ENCODE measurements at regions not wholly inside any gene's neighbourhood (a gene's known extent, or its start where the extent isn't known, plus 50 kb on each side); places are given as distances from the start of the nearest gene placed in this dataset.
"Not testable (repeated sequence)": the region's sequence is repeated elsewhere in the genome, so short reads cannot be mapped to it uniquely, and the experiment has no call there.

DNA sequence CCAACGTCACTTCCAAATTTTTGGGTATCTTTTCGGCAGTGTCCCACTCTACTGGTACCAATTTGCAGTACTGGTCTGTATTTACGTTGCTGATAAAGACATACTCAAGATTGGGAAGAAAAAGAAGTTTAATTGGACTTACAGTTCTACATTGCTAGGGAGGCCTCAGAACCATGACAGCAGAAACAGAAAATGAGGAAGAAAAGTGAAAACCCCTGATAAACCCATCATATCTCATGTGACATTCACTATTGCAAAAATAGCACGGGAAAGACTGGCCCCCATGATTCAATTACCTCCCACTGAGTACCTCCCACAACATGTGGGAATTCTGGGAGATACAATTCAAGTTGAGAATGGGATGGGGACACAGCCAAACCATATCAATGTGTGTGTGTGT, 364.0 kb upstream of the KCND2 start:
- DNase-seq, result no peak

DNA sequence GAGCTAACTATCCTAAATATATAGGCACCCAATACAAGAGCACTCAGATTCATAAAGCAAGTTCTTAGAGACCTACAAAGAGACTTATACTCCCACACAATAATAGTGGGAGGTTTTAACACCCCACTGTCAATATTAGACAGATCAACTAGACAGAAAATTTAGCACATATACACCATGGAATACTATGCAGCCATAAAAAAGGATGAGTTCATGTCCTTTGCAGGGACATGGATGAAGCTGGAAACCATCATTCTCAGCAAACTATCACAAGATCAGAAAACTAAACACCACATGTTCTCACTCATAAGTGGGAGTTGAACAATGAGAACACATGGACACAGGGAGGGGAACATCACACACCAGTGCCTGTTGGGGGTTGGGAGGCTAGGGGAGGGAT, 358.9 kb upstream of the KCND2 start:
- not testable (repeated sequence) for DNase-seq

DNA sequence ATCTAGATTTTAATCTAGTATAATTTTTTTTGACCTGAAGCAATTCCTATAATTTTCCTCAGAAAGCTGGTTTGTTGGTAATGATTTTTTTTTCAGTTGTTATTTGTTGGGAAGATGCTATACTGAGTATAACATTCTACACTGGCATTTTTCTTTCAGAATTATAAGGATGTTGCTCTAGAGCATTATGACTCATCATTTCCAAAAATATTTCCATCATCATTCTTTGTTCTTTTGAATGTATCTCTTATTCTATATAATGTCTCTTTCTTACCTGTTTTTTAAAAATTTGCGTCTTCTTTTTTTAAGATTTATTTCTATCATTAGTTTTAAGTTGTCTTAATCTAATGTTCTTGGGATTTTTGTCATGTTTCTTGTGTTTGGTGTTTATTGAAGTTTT, 356.5 kb upstream of the KCND2 start:
- no peak for DNase-seq

DNA sequence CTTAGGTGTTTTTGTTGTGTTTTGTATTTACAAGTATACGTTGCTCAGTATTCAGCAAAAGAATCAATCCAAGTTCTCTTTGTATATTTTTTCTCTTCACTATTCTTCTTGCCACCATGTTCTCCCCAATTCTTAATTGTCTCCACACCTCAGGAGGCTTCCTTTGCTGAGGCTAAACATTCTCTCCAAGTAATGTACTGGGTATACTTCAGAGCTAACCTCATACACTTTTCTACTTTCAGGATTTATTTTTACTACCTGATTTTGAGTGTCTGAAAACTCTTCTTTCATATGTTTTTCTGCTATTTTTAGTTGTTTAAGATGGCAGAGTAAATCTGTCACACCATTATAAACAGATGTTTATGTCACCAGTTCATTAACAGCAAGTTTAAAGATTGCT, 354.8 kb upstream of the KCND2 start:
- no peak for DNase-seq

DNA sequence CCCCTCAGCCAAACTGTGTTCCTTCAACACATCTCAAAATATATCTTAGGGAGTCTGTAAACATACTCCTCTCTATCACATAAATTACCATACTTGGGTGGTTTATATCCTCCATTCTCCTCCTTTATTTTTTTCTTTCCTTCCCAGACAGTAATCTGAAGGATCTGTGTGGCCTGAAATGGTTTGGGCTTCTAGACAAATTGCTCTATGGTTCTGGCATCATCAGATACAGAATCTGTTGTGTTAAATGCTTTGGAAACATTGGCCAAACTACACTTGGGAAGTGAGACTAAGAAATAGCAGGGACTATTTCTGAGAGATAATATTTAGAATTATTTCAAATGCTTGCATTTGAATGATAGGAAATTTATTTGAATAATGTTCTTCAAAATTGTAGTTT, 353.0 kb upstream of the KCND2 start:
- no peak for DNase-seq

DNA sequence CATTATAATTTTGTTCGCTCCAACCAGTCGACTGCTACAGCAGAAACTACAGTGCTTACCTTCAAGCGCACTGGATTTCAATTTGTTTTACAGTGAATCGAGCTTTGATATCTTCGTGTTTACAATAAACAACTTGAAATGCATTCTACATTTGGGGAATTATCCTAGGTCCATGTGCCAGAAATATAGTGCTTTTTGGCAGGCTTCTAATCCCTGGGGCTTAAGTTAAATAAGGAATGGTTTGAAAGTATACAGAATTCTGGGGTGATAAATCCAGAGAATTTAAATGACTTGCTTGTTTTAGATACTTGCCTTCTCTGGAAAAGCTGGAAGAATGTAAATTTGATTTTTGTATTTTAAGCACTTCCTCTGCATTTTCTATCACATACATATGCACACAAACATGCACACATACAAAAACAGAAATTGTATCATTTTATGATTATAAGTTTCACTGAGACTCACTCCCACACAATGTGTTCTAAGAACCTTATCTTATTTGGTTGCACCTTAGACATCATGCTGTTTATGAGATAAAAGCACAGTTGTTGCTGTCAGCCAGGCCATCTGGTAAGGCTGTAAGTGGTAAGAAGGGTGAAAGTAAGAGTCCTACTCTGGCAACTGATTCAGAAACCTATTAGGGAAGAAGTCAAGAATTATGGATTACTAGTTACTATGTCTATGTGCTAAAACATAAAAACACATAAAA, 347.2 kb upstream of the KCND2 start:
- DNase-seq, result no peak

DNA sequence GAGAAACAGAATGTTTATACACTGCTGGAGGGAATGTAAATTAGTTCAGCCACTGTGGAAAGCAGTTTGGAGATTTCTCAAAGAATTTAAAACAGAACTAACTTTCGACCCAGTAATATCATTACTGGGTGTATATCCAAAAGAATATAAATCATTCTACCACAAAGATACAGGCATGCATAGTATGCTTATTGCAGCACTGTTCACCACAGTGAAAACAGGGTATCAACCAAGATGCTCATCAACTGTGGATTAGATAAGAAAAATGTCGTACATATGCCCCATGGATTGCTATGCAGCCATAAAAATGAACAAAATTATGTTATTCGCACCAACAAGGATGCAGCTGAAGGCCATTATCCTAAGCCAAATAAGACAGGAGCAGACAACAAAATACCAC, 343.1 kb upstream of the KCND2 start:
- no peak for DNase-seq

DNA sequence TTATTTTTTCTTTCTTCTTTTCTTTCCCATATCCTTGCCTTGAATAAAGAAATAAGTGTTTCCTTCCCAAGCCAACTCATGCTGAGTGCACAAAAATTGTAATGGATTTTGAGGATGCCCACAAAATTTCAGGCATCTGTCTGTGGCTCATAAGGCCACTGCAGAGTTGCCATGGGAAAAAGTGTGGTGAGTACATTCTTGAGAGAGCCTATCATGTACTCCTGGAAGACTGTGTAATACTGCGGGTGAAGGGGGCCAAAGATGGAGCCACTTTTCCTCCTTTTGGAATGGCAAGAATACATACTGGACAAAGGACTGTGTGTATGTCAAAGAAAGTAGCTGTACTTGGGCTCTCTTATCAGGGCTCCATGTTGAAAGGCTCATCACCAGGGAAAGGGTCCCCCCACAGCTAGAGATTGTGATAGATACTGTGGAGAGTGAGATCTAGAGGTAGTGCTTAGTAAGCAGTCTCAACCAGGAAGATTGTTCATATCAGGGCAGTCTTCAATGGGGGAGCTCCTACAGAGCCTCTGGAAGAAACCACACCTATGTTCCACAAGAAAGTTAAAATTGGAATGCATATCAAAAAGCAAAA, 341.6 kb upstream of the KCND2 start:
- DNase-seq, result no peak

DNA sequence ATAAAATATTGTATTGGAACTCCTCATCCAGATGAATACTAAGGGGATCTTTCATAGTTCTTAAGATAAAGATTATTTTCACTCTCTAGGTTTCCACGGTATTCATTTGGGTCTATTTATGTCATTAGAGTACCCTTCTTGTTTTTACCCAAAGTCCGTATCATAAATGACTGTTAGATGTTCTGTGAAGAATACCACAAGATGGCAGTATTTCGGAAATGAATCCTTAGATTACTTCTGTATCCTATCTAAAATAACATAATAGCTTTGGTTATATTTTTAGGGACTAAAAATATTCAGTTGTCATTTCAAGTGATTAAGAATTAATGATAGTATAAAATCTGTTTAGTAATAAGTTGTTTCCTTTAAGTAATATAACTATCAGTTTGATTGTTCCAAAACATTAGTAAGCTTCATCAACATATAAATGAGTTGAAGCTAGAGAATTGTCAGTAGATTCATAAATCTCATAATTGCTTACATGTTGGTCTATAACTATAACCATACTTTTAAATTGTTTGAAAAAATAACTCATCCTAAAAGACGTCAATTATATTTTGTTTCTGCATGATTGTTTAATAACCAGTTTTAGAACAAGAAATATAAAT, 337.5 kb upstream of the KCND2 start:
- DNase-seq, result no peak

DNA sequence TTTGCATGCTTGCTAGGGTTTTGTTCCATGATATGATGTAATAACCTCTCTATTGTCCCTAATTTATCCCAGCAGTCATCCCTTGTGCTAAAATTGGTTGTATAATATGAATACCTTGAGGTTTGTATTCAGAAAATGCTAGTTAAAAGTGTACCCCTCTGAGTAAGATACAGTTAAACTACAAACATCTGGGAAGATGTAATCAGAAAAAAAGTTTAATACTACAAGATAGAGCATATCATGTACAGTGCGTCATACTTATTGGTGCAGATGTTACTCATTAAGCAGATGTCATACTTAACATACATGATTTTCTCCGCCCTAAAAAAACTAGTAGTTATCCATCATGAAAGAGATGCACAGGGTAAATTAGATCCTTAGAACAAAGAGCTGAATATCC, 336.1 kb upstream of the KCND2 start:
- no peak for DNase-seq

DNA sequence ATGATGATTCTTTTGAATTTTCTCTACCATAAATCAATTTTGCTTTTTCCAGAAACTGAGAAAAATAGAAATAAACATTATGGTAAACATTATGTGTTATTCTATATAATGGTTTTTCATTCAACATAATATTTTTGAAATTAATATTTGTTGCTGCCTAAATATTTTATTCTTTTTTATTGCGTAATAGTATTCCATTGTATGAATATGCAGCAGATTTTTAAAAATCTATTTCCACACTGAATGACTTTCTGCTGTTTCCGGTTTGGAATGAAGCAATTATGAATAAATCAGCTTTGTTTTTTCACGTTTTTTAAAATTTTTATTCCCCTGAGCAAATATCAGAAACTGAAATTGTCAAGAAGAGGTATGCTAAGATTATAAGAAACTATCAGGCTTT, 335.2 kb upstream of the KCND2 start:
- no peak for DNase-seq

DNA sequence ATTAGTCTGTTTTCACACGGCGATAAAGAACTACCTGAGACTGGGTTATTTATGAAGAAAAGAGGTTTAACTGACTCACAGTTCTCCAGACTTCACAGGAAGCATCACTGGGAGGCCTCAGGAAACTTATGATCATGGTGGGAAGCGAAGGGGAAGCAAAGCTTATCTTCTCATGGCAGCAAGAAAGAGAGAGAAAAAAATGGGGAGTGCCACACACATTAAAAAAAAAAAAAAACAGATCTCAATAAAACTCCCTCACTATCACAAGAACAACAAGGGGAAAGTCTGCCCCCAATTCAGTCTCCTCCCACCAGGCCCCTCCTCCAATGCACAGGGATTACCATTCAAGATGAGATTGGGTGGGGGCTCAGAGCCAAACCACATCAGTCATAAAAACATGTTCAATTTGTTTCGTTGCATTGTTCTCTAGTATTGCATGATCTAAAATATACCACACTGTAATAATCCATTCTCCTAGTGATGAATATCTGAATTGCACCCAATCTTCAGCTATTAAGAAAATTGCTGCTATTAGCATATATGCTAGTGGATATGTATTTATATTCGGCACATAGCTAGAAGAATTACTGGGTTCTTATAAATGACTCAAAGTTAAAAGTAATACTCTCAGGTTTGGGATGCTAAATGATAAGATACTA, 328.9 kb upstream of the KCND2 start:
- DNase-seq, result no peak

DNA sequence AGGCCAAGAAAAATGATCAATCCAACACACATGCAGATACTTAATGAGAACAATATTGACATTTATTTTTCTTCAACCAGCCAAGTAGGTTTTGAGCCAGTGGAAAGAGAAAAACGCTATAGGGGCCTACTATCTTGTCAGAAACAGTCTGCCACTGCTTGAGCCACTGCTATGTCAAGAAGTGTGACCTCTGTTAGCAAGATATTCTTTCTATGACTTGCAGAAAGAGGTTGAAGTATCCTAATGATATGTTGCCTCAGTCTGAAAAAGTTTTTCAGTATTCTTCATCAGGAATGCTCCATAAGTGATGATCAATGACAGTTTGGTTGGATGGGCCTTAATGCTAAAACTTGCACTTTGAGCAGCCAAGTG, 328.4 kb upstream of the KCND2 start:
- no peak for DNase-seq

DNA sequence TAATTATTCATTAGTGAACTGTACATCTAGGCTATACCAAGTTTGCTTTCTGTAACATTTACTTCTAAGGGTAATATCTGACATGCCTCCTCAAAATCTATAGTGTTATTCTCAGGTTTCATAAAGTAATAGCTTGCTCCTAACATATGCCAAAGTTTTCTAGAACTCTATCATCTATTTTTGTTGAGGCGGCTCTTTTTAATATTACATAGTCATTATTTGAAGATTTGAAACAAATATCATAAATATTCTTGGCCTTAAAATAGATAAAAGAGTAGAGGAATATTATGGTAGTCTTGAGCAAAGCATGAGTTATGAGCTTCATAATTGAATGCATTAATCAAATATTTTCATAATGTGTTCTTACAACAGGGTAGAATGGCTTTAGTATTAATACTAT, 327.2 kb upstream of the KCND2 start:
- no peak for DNase-seq

DNA sequence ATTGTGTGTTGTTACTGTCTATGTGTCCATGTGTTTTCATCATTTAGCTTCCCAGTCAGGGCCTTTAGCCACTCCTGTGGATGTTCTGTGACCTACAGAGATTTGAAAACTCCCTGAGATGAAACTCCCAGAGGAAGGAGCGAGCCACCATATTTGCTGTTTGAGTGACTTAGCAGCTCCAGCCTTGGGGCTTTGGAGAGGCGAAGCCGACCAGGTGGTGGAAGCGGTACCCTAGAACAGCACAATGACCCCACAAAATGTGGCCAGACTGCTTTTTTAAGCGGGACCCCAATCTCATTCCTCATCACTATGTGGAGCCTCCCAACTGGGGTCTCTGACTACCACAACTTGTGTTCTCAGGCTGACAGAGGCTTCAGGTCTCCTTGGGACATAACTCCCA, 323.9 kb upstream of the KCND2 start:
- DNase-seq, result no peak

DNA sequence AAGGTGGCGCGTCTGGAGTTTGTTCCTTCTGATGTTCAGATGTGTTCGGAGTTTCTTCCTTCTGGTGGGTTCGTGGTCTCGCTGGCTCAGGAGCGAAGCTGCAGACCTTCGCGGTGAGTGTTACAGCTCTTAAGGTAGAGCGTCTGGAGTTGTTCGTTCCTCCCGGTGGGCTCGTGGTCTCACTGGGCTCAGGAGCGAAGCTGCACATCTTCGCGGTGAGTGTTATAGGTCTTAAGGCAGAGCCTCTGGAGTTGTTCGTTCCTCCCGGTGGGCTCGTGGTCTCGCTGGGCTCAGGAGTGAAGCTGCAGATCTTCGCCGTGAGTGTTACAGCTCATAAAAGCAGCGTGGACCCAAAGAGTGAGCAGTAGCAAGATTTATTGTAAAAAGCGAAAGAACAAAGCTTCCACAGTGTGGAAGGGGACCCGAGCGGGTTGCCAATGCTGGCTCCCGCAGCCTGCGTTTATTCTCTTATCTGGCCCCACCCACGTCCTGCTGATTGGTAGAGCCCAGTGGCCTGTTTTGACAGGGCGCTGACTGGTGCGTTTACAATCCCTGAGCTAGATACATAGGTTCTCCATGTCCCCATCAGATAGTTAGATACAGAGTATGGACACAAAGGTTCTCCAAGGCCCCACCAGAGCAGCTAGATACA, 322.5 kb upstream of the KCND2 start:
- DNase-seq, result not testable (repeated sequence)

DNA sequence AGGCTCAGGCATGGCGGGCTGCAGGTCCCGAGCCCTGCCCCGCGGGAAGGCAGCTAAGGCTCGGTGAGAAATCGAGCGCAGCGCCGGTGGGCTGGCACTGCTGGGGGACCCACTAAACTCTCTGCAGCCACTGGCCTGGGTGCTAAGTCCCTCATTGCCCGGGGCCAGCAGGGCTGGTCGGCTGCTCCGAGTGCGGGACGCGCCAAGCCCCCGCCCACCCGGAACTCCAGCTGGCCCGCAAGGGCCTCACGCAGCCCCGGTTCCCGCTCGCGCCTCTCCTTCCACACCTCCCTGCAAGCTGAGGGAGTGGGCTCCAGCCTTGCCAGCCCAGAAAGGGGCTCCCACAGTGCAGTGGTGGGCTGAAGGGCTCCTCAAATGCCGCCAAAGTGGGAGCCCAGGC, 321.4 kb upstream of the KCND2 start:
- DNase-seq, result not testable (repeated sequence)

DNA sequence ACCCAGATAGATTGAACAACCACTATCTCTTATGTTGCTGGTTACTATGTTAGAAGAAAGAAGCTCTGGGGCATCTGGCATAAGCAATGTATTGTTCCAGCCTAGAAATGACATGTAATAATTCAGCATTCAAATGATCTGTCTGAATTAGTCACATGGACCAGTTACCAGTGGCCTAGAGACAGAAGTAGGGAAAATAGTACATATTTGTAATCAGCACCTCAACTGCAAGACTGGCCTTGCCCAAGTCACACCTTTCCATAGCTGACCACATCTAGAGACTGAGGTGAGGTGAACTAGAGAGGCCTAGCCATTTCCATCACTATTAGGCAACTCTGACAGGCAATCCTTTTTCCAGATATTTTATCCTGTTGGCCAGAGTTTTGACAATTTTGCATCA, 315.6 kb upstream of the KCND2 start:
- DNase-seq, result no peak

DNA sequence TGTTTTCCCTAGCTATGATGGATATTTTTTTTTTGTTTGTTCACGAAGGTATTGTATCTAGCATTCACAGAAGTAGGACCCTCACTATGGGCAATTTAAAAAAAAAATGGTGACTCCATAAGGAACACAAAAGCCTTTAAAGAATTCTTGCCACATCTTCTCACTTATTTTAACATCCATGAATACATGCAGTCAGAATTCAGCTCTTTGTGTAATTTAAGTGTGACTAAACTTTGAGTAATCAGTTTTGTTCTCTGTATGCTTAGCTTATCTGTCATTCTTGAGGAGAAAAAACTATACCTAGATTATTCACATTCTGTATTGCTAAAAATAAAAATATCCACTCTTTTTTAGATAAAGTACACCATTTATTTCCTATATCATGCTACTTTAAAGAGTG, 313.2 kb upstream of the KCND2 start:
- no peak for DNase-seq

DNA sequence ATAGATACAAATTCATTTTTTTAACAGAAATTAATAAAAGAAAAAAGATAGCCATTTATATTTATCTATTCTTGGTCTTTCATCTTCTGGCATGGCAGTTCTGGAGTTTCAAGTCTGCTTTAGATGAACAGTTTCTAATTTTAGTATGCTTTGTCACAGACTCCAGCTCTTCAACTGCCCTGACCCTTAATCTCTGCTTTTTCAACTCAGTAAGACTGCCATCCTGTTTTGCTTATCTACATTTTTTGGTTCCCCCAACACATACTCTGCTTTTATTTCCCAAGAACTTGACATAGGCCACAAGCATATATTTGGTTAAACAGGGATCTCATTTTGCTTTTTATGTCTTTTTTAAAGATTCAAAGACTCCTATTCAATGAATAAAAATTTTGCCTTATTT, 309.3 kb upstream of the KCND2 start:
- DNase-seq, result no peak

DNA sequence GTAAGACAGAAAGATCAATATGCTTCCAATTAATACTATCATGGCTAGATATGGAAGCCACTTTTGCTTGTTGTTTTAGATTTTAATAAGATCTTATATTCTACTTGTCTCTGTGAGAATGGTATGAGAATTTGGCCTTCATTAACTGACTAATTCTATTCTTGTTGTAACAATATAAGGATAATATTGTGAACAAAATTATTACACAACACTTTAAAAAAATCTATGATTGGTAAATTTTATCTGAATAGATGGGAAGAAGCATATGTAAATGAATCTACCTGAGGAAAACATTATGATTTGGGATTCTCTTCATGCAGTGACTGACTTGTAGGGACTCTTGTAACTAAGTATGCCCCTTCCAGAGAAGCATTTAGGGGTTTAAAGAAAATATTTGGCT, 308.9 kb upstream of the KCND2 start:
- DNase-seq, result no peak

DNA sequence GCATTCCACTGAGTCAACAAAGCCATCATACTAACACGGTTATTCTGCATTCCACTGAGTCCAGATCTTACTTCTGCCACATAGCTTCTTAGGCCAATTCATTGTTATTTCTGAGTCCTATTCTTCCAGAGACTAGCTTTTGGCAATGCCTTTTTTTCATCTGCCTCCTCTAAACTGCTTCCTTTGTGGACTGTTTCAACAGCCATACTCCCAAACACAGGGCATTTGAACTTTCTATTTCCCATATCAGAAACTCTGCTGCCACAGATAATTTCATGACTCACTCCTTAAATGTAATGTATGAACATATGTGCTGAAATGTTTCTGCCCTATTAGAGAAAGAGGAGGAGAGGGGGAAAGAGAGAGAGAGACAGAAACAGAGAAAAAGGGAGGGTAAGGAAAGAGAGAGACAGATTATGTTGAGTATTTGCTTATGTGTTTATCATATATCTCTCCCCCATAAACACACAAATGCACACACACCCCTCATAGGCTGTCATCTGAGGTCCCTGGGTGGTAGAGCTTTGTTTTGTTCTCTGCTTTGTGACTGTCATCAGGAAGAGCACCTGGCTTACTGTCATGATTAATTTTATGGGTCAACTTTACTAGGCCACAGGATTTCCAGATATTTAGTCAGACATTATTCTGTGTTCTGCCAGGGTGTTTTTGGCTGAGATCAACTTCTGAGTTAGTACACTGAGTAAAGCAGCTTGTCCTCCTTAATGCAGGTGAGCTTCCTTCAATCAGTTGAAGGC, 308.0 kb upstream of the KCND2 start:
- DNase-seq, result no peak

DNA sequence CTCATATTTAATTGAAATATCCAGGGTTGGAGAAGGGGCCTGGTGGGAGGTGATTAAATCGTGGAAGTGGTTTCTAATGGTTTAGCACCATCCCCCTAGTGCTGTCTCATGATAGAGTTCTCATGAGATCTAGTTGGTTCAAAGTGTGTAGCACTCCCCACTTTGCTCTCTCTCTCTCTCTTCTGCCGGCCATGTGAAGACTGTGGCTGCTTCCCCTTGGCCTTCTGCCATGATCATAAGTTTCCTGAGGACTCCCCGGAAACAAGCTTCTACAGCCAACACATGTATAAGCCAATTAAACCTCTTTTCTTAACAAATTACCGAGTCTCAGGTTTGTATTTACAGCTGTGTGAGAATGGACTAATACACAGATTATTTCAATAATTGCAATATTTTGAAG, 305.8 kb upstream of the KCND2 start:
- no peak for DNase-seq
